GM12878 (cell line): ENCODE measurements at regions not wholly inside any gene's neighbourhood (a gene's known extent, or its start where the extent isn't known, plus 50 kb on each side); places are given as distances from the start of the nearest gene placed in this dataset.

Experiments
- CTCF ChIP-seq, 3 experiments: IDR thresholded peaks in 2 of 3; conservative IDR thresholded peaks in 1 of 3; 2 replicates each; pipeline ENCODE4 v1.5.1; 2011; ENCODE audit warnings: low read depth in 3 of 3, low read length in 3 of 3, mild to moderate bottlenecking in 3 of 3, control low read depth in 2 of 3, moderate library complexity in 2 of 3, inconsistent platforms in 1 of 3, mixed read lengths in 1 of 3; ENCODE audit not compliant: control insufficient read depth in 2 of 3, insufficient read depth in 1 of 3; ENCODE audit errors: extremely low read depth in 1 of 3
- JUND ChIP-seq: IDR thresholded peaks from 2 replicates; pipeline ENCODE4 v1.6.1; 2012; ENCODE audit warnings: low read depth, mild to moderate bottlenecking, low read length, improper control_type of control experiment, moderate library complexity
- POLR2A ChIP-seq: IDR thresholded peaks from 2 replicates; pipeline ENCODE4 v1.6.1; 2011; ENCODE audit warnings: low read depth, mild to moderate bottlenecking, low read length
- RAD21 ChIP-seq: IDR thresholded peaks from 2 replicates; pipeline ENCODE4 v1.6.1; 2011; ENCODE audit warnings: mild to moderate bottlenecking, low read depth, low read length, moderate library complexity; ENCODE audit not compliant: insufficient read depth
- RAD51 ChIP-seq: fragments of 450-650 bp; IDR thresholded peaks from 2 replicates; pipeline ENCODE4 v1.6.1; 2016; ENCODE audit warnings: moderate library complexity, mild to moderate bottlenecking, inconsistent platforms

GRCh38 chr12:45651029-45651428, 78.5 kb upstream of the ARID2 start:
- no peak for TF ChIP-seq POLR2A
- TF ChIP-seq CTCF (IDR thresholded peaks at IDR 0.05 in 2 of 3, conservative IDR thresholded peaks at IDR 0.05 in 1 of 3; ENCODE audit: control insufficient read depth in 2 of 3, extremely low read depth in 1 of 3, insufficient read depth in 1 of 3, low read depth in 3 of 3, low read length in 3 of 3) = no peak
- TF ChIP-seq RAD51 = no peak
- TF ChIP-seq RAD21 = no peak
- no peak for TF ChIP-seq JUND
